ENCODE measurements at regions not wholly inside any gene's neighbourhood (a gene's known extent, or its start where the extent isn't known, plus 50 kb on each side); places are given as distances from the start of the nearest gene placed in this dataset.

DNA sequence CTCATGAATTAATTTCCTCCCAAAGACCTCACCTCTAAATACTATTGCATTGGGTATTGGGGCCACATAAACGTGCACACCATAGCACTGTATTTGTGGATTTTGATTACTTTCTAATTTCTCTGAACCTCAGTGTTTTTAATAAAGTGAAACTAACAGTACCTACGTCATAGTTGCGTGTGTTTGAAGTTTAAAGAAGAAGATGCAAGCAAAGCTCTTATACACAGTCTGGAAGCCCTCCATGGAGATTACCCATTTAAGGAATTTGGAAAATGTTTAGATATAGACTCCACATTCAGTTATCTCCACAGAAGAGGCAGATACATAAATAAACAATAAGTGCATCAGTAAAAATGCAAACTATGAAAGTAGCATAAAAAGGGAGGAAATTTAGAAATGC, 581.1 kb upstream of the GBE1 start:
- no peaks in the 10 kb centered on the region for H3K27me3 ChIP-seq (ENCODE audit: insufficient read depth)
- no peaks in the 10 kb centered on the region for H3F3A ChIP-seq (replicated peaks; ENCODE audit: low read depth)
- no peak for ATAC-seq
- Mint-ChIP-seq H3K4me1 (peaks cover 8% of the 10 kb centered on the region), H3K27me3 (ENCODE audit: insufficient read depth, low read depth, poor library complexity) (no peaks in the 10 kb centered on the region), H3K9me3 (no peaks in the 10 kb centered on the region; the same call in 2 of the 3 replicates), H3K27ac (no peak overlapping the region), H3K4me3 (no peak overlapping the region), H3K36me3 (ENCODE audit: low read depth) (no peaks in the 10 kb centered on the region)
- H3K4me2 ChIP-seq, result no peak overlapping the region
- no peak for DNase-seq (ENCODE audit: low spot score)
- no peak overlapping the region for H3K4me3 ChIP-seq
- H3K27ac ChIP-seq (ENCODE audit: low read depth), result no peak overlapping the region
- H3K79me2 ChIP-seq (replicated peaks; ENCODE audit: insufficient read depth), result no peaks in the 10 kb centered on the region
- H4K20me1 ChIP-seq (replicated peaks; ENCODE audit: insufficient read depth), result no peaks in the 10 kb centered on the region
- TF ChIP-seq, protein P1, sequence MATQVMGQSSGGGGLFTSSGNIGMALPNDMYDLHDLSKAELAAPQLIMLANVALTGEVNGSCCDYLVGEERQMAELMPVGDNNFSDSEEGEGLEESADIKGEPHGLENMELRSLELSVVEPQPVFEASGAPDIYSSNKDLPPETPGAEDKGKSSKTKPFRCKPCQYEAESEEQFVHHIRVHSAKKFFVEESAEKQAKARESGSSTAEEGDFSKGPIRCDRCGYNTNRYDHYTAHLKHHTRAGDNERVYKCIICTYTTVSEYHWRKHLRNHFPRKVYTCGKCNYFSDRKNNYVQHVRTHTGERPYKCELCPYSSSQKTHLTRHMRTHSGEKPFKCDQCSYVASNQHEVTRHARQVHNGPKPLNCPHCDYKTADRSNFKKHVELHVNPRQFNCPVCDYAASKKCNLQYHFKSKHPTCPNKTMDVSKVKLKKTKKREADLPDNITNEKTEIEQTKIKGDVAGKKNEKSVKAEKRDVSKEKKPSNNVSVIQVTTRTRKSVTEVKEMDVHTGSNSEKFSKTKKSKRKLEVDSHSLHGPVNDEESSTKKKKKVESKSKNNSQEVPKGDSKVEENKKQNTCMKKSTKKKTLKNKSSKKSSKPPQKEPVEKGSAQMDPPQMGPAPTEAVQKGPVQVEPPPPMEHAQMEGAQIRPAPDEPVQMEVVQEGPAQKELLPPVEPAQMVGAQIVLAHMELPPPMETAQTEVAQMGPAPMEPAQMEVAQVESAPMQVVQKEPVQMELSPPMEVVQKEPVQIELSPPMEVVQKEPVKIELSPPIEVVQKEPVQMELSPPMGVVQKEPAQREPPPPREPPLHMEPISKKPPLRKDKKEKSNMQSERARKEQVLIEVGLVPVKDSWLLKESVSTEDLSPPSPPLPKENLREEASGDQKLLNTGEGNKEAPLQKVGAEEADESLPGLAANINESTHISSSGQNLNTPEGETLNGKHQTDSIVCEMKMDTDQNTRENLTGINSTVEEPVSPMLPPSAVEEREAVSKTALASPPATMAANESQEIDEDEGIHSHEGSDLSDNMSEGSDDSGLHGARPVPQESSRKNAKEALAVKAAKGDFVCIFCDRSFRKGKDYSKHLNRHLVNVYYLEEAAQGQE (IDR thresholded peaks at IDR 0.05; ENCODE audit: unreplicated experiment), result no peak
- no peak for TF ChIP-seq EZH2 (IDR thresholded peaks at IDR 0.05; ENCODE audit: low read depth, unreplicated experiment)
- no peak for TF ChIP-seq CREB1 (CRISPR knock-in tag; IDR thresholded peaks at IDR 0.05; ENCODE audit: low read depth)
- no peak for TF ChIP-seq ZNF114 (CRISPR knock-in tag; IDR thresholded peaks at IDR 0.05)
- H2AFZ ChIP-seq, result no peak overlapping the region
- no peaks in the 10 kb centered on the region for H3K36me3 ChIP-seq (ENCODE audit: insufficient read depth)
- H3K4me1 ChIP-seq (ENCODE audit: insufficient read depth), result peaks cover 7% of the 10 kb centered on the region; the same call in 1 of the 2 replicates
- H3K9me2 ChIP-seq (ENCODE audit: insufficient read depth), result no peaks in the 10 kb centered on the region

DNA sequence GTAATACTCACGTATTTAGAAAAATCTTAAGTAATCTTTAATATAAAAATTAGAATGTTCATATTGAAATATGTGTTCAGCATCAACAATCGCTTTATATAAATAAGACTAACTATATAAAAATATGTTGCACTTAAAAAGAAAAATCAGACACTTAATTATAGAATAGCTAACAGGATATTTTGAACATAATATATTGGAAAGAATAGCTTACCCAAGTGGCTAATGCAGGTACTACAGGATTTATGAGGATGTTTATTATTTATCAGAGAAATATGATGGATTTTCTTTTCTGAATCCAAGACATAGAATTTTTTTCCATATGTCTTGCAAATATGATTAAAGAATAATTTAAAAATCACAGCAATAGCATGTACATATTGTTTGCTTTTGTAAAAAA, 567.9 kb upstream of the GBE1 start:
- H3K79me2 ChIP-seq (replicated peaks; ENCODE audit: insufficient read depth), result no peaks in the 10 kb centered on the region
- H3K4me3 ChIP-seq, result no peak overlapping the region
- H3K36me3 ChIP-seq (ENCODE audit: insufficient read depth), result no peaks in the 10 kb centered on the region
- H4K20me1 ChIP-seq (replicated peaks; ENCODE audit: insufficient read depth), result no peaks in the 10 kb centered on the region
- Mint-ChIP-seq H3K4me3 (no peak overlapping the region), H3K27ac (no peak overlapping the region), H3K27me3 (ENCODE audit: insufficient read depth, low read depth, poor library complexity) (no peaks in the 10 kb centered on the region), H3K4me1 (no peaks in the 10 kb centered on the region), H3K9me3 (0 out of 3 replicates have a peak, but pooled peaks cover 1% of the 10 kb centered on the region), H3K36me3 (ENCODE audit: low read depth) (no peaks in the 10 kb centered on the region)
- no peaks in the 10 kb centered on the region for H3K27me3 ChIP-seq (ENCODE audit: insufficient read depth)
- peaks cover 6% of the 10 kb centered on the region; the same call in 1 of the 2 replicates for H3K9me2 ChIP-seq (ENCODE audit: insufficient read depth)
- no peaks in the 10 kb centered on the region for H3K4me1 ChIP-seq (ENCODE audit: insufficient read depth)
- TF ChIP-seq EZH2phosphoT487 (IDR thresholded peaks at IDR 0.05; ENCODE audit: unreplicated experiment) (no peak), POLR2AphosphoS5 (IDR thresholded peaks at IDR 0.05; ENCODE audit: low read depth) (no peak)
- TF ChIP-seq, protein P2, sequence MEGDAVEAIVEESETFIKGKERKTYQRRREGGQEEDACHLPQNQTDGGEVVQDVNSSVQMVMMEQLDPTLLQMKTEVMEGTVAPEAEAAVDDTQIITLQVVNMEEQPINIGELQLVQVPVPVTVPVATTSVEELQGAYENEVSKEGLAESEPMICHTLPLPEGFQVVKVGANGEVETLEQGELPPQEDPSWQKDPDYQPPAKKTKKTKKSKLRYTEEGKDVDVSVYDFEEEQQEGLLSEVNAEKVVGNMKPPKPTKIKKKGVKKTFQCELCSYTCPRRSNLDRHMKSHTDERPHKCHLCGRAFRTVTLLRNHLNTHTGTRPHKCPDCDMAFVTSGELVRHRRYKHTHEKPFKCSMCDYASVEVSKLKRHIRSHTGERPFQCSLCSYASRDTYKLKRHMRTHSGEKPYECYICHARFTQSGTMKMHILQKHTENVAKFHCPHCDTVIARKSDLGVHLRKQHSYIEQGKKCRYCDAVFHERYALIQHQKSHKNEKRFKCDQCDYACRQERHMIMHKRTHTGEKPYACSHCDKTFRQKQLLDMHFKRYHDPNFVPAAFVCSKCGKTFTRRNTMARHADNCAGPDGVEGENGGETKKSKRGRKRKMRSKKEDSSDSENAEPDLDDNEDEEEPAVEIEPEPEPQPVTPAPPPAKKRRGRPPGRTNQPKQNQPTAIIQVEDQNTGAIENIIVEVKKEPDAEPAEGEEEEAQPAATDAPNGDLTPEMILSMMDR (conservative IDR thresholded peaks at IDR 0.05; ENCODE audit: low read depth in 2 of 2), result peak in 1 of 2 experiments; percentile 61; a peak in 3 of 4 replicates
- H3K27ac ChIP-seq (ENCODE audit: low read depth), result no peak overlapping the region
- H2AFZ ChIP-seq, result no peak overlapping the region
- no peak overlapping the region for H3K4me2 ChIP-seq
- ATAC-seq (no peak), DNase-seq (ENCODE audit: low spot score) (no peak)
- no peaks in the 10 kb centered on the region for H3F3A ChIP-seq (replicated peaks; ENCODE audit: low read depth)
